Stimulated activated CD4-positive, alpha-beta T cell treated with anti-CD3 and anti-CD28 coated beads, Interleukin-12 subunit alpha, Interleukin-12 subunit beta, amount 100 ng/mL, for 24 hours (primary cell): ENCODE measurements at regions not wholly inside any gene's neighbourhood (a gene's known extent, or its start where the extent isn't known, plus 50 kb on each side); places are given as distances from the start of the nearest gene placed in this dataset.
"Not testable (repeated sequence)": the region's sequence is repeated elsewhere in the genome, so short reads cannot be mapped to it uniquely, and the experiment has no call there.

Source experiments
- DNase-seq, 2 experiments: peaks; one replicate each; pipeline ENCODE4 v3.0.0-alpha.2; 2020; ENCODE audit warnings: low read depth in 2 of 2

GRCh38 chr13:74289861-74290773 lies 155.9 kb upstream of the KLF12 start:
- no peak for DNase-seq

- DNase-seq: no peak
Measured at GRCh38 chr13:74289107-74289506, 154.9 kb upstream of the KLF12 start.

DNA sequence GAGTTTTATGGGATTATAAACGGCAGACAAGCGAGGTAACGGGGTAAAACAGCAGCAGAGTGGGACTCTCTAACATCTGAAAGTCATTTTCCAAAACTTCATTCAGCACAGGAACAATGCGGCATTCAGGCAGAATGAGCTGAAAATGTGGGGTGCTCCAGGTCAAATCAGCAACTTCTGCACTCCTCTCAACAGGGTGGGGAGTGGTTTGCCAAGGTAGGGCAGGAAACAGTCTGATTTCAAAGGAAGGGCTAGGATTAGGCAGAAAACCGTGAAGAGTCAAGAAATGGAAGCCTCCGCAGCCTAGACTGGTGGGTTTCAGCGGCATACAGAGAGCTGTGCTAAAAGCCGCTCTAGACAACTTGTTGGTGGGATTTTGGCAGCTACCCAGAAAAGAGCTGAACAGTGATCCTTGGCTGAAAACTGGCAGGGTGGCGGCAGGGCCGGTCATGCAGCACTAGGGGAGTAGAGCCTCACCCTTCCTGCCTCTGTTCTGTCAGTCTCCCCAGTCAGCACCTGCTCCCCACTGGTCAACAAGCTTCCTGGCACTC lies 154.2 kb upstream of the KLF12 start:
- DNase-seq: no peak

DNA sequence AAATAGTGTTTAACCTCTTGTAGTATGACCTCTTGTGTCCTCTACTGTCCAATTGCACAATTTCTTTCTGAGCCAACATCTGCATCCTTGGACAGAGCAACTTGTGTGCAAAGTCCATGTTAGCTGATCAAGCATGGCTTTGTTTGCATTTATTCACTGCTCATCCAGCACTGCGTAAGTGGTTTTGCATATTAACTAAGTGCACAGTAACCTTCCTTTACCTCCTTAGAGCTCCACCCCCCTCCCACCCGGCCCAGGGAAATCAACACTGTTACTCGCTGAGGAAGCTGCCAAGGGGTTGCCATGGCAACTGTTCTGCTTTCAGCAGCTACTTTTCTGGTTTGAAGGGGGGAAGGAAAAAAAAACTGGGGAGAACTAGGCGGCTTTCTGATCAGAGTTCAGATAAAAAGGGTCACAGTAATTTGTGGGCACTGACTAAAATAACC lies 153.5 kb upstream of the KLF12 start:
- DNase-seq: peak; percentile 51 to 58

- no peak for DNase-seq
Measured at GRCh38 chr13:74280795-74281490, 146.7 kb upstream of the KLF12 start.

DNA sequence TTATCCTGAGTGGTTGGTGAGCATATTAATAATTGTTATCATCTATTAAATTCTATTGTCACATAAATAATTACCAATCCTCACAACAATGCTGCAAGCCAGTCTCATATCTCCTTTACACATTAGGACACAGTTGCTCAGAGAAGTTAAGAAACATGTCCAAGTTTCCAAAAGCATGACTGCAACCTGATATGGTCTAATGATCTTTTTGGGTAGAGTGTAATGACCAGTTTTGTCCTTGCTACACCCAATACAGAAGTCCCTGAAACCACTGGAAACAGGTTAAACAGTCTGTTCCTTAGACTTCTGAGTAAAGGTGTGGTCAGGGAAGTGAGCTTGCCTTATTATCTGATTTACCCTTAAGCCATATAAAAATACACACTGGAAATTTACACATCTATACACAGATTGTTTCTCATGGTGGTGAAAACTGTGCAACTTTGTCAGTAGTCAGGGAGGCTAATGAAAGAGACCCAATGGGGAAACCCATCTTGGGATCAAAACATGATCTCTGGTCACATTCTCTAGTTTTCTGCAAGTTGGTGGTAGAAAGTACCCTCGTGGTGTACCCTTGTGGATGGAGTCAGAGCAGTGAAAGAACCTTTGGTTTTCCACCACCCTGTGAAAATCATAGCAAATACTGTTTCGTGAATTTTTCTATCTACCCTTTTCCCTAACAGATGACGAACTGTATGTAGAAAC lies 146.0 kb upstream of the KLF12 start:
- DNase-seq: no peak

GRCh38 chr13:74278901-74279300 lies 144.7 kb upstream of the KLF12 start:
- DNase-seq: no peak

DNA sequence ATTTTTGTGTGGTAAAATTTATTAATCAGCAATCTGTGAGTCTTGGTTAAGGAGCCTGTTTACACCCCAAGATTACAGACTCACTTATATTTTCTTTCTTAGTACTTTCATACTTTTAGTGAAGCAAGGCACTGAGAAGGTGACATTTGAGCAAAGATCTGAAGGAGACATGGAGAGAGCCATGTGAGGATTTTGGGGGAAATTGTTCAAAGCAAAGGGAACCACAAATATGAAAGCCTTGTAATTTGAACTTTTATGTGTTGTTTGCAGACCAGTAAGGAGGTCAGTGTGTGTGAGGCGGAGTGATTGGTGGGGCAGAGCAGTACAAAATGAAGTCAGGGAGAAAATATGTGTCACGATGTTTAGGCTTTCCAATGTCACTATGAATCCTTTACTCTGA lies 140.7 kb upstream of the KLF12 start:
- DNase-seq: no peak

DNA sequence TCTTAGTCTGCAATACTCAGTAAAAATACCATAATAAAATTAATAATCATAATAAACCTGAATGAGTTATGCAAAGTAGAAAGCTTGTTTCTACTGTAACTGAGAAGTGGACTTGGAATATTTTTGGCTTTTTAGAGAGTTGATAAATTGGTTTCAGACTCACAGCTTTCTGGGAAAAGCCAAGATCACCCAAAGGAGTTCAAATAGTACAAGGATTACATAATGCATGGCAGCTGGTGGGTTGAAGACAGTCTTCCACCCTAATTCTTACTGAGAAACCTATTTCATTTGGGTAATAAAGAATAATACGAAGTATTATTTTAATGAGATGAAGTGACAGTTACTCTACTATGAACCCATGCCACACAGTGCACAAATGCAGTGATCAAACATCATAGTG lies 139.4 kb upstream of the KLF12 start:
- DNase-seq: no peak

DNA sequence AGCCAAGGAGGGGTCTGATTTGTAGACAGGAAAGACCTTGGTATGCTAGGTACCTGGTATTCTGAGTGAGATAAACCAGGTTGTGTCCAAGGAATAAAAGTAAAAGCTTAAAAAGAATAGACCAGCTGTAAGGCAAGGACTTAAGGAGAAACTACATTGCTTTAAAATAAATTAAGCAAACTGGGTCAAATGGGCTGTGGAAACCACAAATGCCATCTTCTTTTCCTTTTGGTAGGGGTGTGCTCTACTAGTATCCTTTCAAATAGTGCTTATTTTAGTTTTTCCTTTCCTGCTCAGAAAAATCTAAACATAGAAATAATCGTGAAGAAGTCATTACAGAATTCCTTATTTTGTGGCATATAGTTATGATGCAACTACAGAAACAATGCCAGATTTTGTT lies 138.6 kb upstream of the KLF12 start:
- DNase-seq: no peak

GRCh38 chr13:74270018-74270417 lies 135.8 kb upstream of the KLF12 start:
- DNase-seq: no peak

- no peak for DNase-seq
Measured at GRCh38 chr13:74266861-74267260, 132.7 kb upstream of the KLF12 start.

DNA sequence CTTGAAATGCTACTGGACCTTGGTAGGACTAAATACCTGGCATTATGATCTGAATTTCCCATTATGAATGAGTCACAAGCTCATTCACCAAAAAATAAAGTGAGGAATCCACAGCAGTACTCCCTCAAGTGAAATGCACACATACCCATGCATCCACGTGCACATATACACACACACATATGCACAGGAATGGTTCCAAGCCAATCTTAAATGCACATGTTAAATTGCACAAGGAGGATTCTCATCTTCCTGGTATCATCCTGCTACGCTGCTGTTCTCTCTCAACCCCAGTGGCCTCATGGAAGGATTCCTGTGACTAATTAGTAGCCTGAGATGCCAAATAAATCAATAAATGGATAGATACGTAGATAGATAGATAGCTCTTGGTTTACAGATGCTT lies 132.1 kb upstream of the KLF12 start:
- DNase-seq: no peak

DNA sequence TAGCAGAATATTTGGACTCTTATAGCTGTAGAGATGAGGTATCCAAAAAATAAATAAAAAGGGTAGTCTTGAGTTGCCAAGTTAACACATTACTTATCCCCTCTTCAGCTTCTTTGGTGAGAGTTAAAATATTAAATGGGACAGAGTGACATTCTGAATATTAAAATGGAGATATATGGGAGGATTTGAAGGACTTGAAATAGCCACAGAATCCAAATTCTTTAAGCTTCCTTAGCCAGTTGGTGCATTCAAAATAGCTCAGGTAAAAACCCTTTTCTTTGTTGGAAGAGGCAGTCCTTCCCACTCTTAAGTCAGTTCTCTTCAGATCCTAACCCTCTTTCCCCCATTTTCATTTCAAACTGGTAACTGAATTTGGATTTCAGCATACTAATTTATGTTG lies 130.1 kb upstream of the KLF12 start:
- DNase-seq: no peak

- DNase-seq: not testable (repeated sequence)
Measured at GRCh38 chr13:74260420-74260819, 126.2 kb upstream of the KLF12 start.

DNA sequence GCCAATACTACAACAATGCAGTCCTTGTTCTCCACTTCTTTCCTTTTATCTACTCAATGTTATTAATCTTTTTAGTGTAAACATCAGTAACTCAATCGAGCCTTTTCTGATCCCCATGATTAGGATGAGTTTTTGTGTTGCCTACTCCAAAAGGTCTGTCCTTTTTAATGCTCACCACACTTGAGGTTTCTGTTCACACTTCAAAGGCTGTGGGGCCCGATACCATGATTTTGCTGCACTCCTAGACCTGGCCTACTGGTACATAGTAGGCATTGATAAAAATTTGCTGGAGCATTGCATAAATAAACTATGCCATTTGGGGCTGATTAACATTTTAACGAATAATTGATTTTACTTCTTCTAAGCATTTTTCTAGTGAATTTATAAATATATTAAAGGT lies 125.4 kb upstream of the KLF12 start:
- DNase-seq: no peak

DNA sequence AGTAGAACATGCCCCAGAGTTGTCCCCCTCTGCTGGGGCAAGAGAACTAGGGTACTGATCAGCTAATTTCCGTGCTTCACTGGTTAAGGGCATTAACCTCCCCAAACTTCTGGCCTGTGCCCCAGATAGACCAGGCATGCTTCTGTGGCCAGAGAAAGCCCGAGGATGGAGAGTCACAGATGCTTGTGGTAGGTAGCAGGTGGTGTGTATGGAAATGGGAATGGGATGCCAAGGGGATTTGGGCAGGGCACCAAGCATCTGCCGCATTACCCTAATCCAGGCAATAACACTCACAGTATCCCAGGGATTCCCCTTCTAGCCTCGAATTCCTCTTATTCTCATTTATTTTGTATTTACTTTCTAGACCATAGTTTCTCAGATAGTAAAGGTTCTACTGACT lies 124.8 kb upstream of the KLF12 start:
- DNase-seq: no peak

DNA sequence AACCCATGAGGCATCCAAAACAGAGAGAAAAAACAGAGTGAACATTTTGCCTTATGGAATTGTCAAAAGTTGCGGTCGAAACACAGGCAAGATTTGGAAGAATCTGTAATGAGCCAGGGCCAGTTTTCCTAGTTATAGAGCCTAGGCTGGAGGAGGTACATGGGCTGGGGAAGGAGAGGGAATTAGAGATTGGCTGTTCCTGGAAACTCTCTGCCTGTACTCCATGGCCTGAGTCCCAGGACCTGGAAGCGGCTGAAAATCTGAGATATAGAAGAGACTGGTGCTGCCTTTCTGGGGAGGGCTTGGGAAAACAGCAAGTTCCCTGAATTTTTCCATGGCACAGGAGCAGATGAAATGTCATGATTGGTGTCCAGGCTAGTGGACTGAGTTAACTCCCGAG lies 122.8 kb upstream of the KLF12 start:
- no peak for DNase-seq

GRCh38 chr13:74253161-74253560 lies 119.0 kb upstream of the KLF12 start:
- DNase-seq: no peak

- no peak for DNase-seq
Measured at GRCh38 chr13:74251778-74252519, 117.7 kb upstream of the KLF12 start.

DNA sequence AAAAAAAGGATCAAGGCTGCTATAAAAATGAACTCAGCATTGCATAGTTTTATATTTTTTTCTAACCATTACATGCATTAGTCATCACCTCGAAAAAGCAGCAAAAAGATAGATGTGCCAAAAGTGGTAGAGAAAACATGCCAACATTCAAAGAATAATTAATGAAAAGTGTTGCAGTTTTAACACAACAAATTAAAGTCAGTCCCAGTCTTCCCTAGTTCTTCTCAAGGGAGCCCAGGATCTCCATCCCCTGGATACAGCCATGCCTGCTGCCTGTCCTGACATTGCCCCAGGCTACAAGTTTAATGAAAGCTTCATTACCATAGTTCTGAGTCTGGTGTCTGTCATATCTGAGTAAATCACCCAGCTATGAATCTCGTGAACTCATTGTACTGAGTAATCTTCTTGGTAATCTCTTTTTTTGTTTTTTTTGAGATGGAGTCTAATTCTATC lies 116.6 kb upstream of the KLF12 start:
- DNase-seq: no peak
